ENCODE measurements at regions not wholly inside any gene's neighbourhood (a gene's known extent, or its start where the extent isn't known, plus 50 kb on each side); places are given as distances from the start of the nearest gene placed in this dataset.

DNA sequence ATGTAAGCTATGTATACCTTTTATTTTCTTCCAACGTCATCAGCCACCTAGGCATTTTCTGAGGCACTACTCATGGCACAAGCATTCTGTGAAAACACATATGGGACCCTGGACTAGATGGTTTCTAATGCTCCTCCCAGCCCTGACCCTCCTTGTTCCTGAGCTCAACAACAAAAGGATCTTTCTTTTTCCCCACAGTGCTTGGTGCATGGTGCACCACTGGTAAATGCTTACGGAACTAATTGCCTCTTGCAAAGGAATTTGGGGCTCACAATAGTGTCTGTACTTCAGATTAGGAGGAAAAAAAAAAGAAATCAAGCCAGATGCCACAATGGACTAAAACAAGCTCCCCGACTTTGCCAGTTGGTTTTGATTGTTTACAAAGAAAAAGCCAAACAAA is 390.5 kb downstream of the PLPP3 start:
- H3K27me3 ChIP-seq (ENCODE audit: control insufficient read depth, insufficient read depth, low read length, poor library complexity, severe bottlenecking), result no peaks in the 10 kb centered on the region
- no peaks in the 10 kb centered on the region for H3K36me3 ChIP-seq (ENCODE audit: control insufficient read depth, insufficient read depth, low read length)
- H3K27ac ChIP-seq (ENCODE audit: insufficient read depth, low read depth, low read length, poor library complexity, severe bottlenecking), result peak overlapping the region; percentile 38
- peaks cover 36% of the 10 kb centered on the region for H3K4me1 ChIP-seq (ENCODE audit: control insufficient read depth, insufficient read depth, low read length)
- H3K4me3 ChIP-seq (ENCODE audit: insufficient read depth, low read depth, low read length), result no peak overlapping the region
- 24 to 30% methylated on average over 3 of the region's 3 CpGs for WGBS, 2 experiments
- H3K9me3 ChIP-seq (ENCODE audit: control insufficient read depth, low read length), result no peaks in the 10 kb centered on the region

- Histone ChIP-seq H3K4me3 (ENCODE audit: insufficient read depth, low read depth, low read length) (no peak overlapping the region), H3K4me1 (ENCODE audit: control insufficient read depth, insufficient read depth, low read length) (peaks cover 36% of the 10 kb centered on the region), H3K36me3 (ENCODE audit: control insufficient read depth, insufficient read depth, low read length) (no peaks in the 10 kb centered on the region), H3K9me3 (ENCODE audit: control insufficient read depth, low read length) (no peaks in the 10 kb centered on the region), H3K27ac (ENCODE audit: insufficient read depth, low read depth, low read length, poor library complexity, severe bottlenecking) (no peak overlapping the region), H3K27me3 (ENCODE audit: control insufficient read depth, insufficient read depth, low read length, poor library complexity, severe bottlenecking) (no peaks in the 10 kb centered on the region)
- whole genome bisulfite sequencing, 2 experiments, result 71 to 73% methylated on average over 3 of the region's 3 CpGs
These were observed 391.1 kb downstream of the PLPP3 start for GRCh38 chr1:56188221-56188620.

DNA sequence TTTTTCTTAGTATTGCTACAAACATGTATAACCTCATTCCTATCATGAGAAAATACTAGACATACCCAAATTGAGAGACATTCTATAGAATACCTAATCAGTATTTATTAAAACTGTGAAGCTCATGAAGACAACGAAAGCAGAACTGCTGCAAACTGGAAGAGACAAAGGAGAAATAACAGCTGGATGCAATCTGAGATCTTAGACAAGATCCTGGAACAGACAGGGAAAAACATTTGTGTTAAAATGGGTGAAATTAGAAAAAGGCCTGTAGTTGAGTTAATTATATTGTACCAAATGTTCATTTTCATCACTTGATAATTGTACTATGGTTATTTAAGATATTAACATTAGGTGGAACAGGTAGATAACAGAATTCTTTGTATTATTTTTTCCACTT is 392.0 kb downstream of the PLPP3 start:
- Histone ChIP-seq H3K36me3 (ENCODE audit: control insufficient read depth, insufficient read depth, low read length) (no peaks in the 10 kb centered on the region), H3K9me3 (ENCODE audit: control insufficient read depth, low read length) (no peaks in the 10 kb centered on the region), H3K4me1 (ENCODE audit: control insufficient read depth, insufficient read depth, low read length) (peaks cover 36% of the 10 kb centered on the region), H3K27ac (ENCODE audit: insufficient read depth, low read depth, low read length, poor library complexity, severe bottlenecking) (no peak overlapping the region), H3K27me3 (ENCODE audit: control insufficient read depth, insufficient read depth, low read length, poor library complexity, severe bottlenecking) (no peaks in the 10 kb centered on the region), H3K4me3 (ENCODE audit: insufficient read depth, low read depth, low read length) (no peak overlapping the region)
- 89 to 91% methylated on average over 1 of the region's 1 CpG for WGBS, 2 experiments

- Histone ChIP-seq H3K36me3 (ENCODE audit: control insufficient read depth, insufficient read depth, low read length) (no peaks in the 10 kb centered on the region), H3K27me3 (ENCODE audit: control insufficient read depth, insufficient read depth, low read length, poor library complexity, severe bottlenecking) (no peaks in the 10 kb centered on the region), H3K27ac (ENCODE audit: insufficient read depth, low read depth, low read length, poor library complexity, severe bottlenecking) (no peak overlapping the region), H3K9me3 (ENCODE audit: control insufficient read depth, low read length) (no peaks in the 10 kb centered on the region), H3K4me1 (ENCODE audit: control insufficient read depth, insufficient read depth, low read length) (peaks cover 27% of the 10 kb centered on the region), H3K4me3 (ENCODE audit: insufficient read depth, low read depth, low read length) (no peak overlapping the region)
- 78 to 86% methylated on average over 1 of the region's 2 CpGs for WGBS, 2 experiments
These were observed 393.9 kb downstream of the PLPP3 start for GRCh38 chr1:56185493-56185892.

DNA sequence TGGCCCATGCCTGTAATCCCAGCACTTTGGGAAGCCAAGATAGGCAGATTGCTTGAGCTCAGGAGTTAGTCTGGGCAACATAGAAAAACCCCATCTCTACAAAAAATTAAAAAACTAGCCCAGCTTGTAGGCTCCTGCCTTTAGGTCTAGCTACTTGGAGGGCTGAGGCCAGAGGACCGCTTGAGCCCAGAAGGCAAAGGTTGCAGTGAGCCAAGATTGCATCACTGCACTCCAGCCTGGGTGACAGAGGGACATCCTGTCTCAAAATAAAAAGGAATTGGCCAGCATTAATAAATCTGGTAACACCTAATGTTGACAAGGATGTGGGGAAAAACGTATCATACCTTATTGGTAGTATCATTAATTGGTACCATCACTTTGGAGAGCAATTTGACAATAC is 396.2 kb downstream of the PLPP3 start:
- Histone ChIP-seq H3K9me3 (ENCODE audit: control insufficient read depth, low read length) (no peaks in the 10 kb centered on the region), H3K27ac (ENCODE audit: insufficient read depth, low read depth, low read length, poor library complexity, severe bottlenecking) (no peak overlapping the region), H3K4me1 (ENCODE audit: control insufficient read depth, insufficient read depth, low read length) (peaks cover 7% of the 10 kb centered on the region), H3K36me3 (ENCODE audit: control insufficient read depth, insufficient read depth, low read length) (no peaks in the 10 kb centered on the region), H3K4me3 (ENCODE audit: insufficient read depth, low read depth, low read length) (no peak overlapping the region), H3K27me3 (ENCODE audit: control insufficient read depth, insufficient read depth, low read length, poor library complexity, severe bottlenecking) (no peaks in the 10 kb centered on the region)
- WGBS, 2 experiments, result 91 to 96% methylated on average over 1 to 2 of the region's 2 CpGs

DNA sequence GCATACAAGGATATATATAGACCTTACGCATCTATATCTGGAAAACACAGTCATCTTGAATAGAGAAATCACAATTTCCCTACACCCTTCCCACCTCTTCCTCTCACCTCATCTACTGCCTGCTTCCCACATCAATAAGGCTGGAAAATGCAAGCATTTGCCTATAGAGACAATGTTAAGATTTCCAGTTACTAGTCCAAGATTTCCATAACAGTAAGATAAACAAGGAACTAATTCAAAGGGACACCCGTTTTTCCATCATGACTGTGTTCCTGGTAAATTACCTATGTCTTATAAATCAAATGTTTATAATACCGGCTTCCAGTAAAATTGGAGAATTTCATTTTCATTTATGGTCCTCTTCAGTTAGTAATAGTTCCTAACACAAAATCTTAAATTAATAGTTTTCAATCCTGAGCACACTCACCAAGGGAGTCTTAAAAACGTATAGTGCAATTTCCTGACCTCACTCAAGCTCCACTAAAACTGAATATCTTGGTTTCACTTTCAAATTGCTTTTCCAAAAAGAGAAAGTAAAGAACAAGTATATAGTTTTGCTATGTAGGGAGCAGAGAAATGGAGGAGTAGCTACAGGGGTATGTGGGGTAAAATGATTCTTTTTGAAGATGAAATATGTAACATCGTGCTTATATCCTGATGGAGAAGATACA is 398.7 kb downstream of the PLPP3 start:
- H3K36me3 ChIP-seq (ENCODE audit: control insufficient read depth, insufficient read depth, low read length), result no peaks in the 10 kb centered on the region
- H3K4me3 ChIP-seq (ENCODE audit: insufficient read depth, low read depth, low read length), result no peak overlapping the region
- WGBS, 2 experiments, result 88 to 93% methylated on average over 3 to 5 of the region's 5 CpGs
- no peaks in the 10 kb centered on the region for H3K27me3 ChIP-seq (ENCODE audit: control insufficient read depth, insufficient read depth, low read length, poor library complexity, severe bottlenecking)
- H3K27ac ChIP-seq (ENCODE audit: insufficient read depth, low read depth, low read length, poor library complexity, severe bottlenecking), result no peak overlapping the region
- H3K9me3 ChIP-seq (ENCODE audit: control insufficient read depth, low read length), result no peaks in the 10 kb centered on the region
- peaks cover 4% of the 10 kb centered on the region for H3K4me1 ChIP-seq (ENCODE audit: control insufficient read depth, insufficient read depth, low read length)

GRCh38 chr1:56179543-56179942 is 399.8 kb downstream of the PLPP3 start:
- Histone ChIP-seq H3K4me1 (ENCODE audit: control insufficient read depth, insufficient read depth, low read length) (no peaks in the 10 kb centered on the region), H3K27ac (ENCODE audit: insufficient read depth, low read depth, low read length, poor library complexity, severe bottlenecking) (no peak overlapping the region), H3K9me3 (ENCODE audit: control insufficient read depth, low read length) (no peaks in the 10 kb centered on the region), H3K36me3 (ENCODE audit: control insufficient read depth, insufficient read depth, low read length) (no peaks in the 10 kb centered on the region), H3K4me3 (ENCODE audit: insufficient read depth, low read depth, low read length) (no peak overlapping the region), H3K27me3 (ENCODE audit: control insufficient read depth, insufficient read depth, low read length, poor library complexity, severe bottlenecking) (no peaks in the 10 kb centered on the region)
- WGBS, 2 experiments, result 80 to 85% methylated on average over 1 of the region's 1 CpG

DNA sequence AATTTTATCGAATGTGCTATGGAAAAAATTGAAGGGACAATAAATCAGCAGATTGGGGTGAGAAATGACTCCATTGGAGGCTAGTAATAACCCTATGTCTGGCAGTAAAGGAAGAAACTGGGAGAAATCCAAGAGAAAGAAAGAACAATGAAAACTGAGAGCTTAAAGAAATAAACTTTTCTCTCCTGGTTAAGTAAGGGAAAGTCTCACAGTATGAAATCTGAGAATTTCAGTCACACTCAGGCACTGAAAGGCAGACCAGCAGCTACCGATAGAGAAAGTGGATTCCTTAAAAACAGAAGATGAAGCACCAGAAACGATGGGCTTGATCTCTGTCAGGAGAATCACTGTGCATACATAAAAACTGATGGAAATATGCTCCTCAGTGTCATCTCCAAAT is 404.2 kb downstream of the PLPP3 start:
- Histone ChIP-seq H3K4me1 (ENCODE audit: control insufficient read depth, insufficient read depth, low read length) (no peaks in the 10 kb centered on the region), H3K9me3 (ENCODE audit: control insufficient read depth, low read length) (no peaks in the 10 kb centered on the region), H3K4me3 (ENCODE audit: insufficient read depth, low read depth, low read length) (no peak overlapping the region), H3K27ac (ENCODE audit: insufficient read depth, low read depth, low read length, poor library complexity, severe bottlenecking) (no peak overlapping the region), H3K27me3 (ENCODE audit: control insufficient read depth, insufficient read depth, low read length, poor library complexity, severe bottlenecking) (no peaks in the 10 kb centered on the region), H3K36me3 (ENCODE audit: control insufficient read depth, insufficient read depth, low read length) (no peaks in the 10 kb centered on the region)
- WGBS, 2 experiments, result 84 to 88% methylated on average over 3 of the region's 3 CpGs

DNA sequence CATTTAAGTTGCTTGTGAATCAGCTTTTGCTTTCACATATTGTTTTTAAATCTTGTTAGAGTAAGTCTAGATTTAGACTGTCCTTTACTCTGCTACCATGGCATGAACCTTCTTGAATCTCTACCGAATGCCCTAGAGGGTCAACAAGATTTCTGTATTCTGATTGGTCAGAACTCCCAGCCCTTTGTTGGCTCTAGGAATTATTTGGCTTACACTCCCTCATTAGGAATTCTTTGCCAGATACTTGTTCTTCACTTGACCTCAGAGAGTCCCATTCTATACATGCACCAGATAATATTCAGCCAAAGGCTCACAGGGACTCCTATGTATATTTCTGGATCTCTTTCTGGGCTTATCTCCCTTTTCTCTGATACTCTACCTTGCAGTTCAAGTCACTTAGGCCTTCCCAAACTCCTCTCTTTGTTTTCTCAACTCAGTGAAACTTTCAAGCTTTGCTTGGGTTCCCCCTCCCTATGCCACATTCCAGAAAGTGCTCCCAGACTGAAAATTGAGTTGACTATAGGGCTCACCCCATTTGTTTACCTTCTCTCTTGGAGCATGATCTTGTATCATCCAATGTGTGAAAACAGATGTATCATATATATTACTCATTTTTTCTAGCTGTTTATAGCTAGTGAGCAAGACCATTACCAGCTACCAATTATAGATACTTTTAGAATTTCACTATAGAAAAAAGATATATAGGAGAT is 405.0 kb downstream of the PLPP3 start:
- Histone ChIP-seq H3K36me3 (ENCODE audit: control insufficient read depth, insufficient read depth, low read length) (no peaks in the 10 kb centered on the region), H3K4me3 (ENCODE audit: insufficient read depth, low read depth, low read length) (no peak overlapping the region), H3K27me3 (ENCODE audit: control insufficient read depth, insufficient read depth, low read length, poor library complexity, severe bottlenecking) (no peaks in the 10 kb centered on the region), H3K4me1 (ENCODE audit: control insufficient read depth, insufficient read depth, low read length) (no peaks in the 10 kb centered on the region), H3K9me3 (ENCODE audit: control insufficient read depth, low read length) (no peaks in the 10 kb centered on the region), H3K27ac (ENCODE audit: insufficient read depth, low read depth, low read length, poor library complexity, severe bottlenecking) (no peak overlapping the region)
- 88 to 97% methylated on average over 1 of the region's 1 CpG for WGBS, 2 experiments

DNA sequence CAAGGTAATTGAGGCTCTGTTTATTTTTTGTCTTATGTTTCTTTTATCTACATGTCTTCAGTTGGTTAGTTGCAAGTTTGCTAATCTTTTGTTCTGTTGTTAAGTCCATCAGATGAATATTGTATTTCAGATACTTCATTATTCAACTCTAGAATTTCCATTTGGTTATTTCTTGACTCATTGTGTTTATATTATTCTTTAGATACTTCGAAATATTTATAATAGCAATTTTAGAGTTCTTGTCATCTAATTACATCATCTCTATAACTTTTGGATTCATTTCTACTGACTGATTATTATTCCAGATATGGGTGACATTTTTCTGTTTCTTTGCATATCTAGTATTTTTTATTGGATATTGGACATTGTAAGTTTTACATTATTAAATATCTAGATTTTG is 405.6 kb downstream of the PLPP3 start:
- Histone ChIP-seq H3K4me3 (ENCODE audit: insufficient read depth, low read depth, low read length) (no peak overlapping the region), H3K4me1 (ENCODE audit: control insufficient read depth, insufficient read depth, low read length) (no peaks in the 10 kb centered on the region), H3K9me3 (ENCODE audit: control insufficient read depth, low read length) (no peaks in the 10 kb centered on the region), H3K27ac (ENCODE audit: insufficient read depth, low read depth, low read length, poor library complexity, severe bottlenecking) (no peak overlapping the region), H3K27me3 (ENCODE audit: control insufficient read depth, insufficient read depth, low read length, poor library complexity, severe bottlenecking) (no peaks in the 10 kb centered on the region), H3K36me3 (ENCODE audit: control insufficient read depth, insufficient read depth, low read length) (no peaks in the 10 kb centered on the region)
- no CpG with 5 or more reads among the region's 1 CpG for WGBS, 2 experiments

All from ectodermal cell (in vitro differentiated cells).